H1 (cell line): ENCODE measurements at regions not wholly inside any gene's neighbourhood (a gene's known extent, or its start where the extent isn't known, plus 50 kb on each side); places are given as distances from the start of the nearest gene placed in this dataset.

Experiments used
- ASH2L ChIP-seq: fragments of 200-600, 300-600 bp; sonication (generic); IDR thresholded peaks from one replicate; pipeline ENCODE4 v1.7.1; 2017; ENCODE audit warnings: low read length
- BRCA1 ChIP-seq: IDR thresholded peaks from 2 replicates; pipeline ENCODE4 v1.6.1; 2012; ENCODE audit warnings: low read depth, low read length, improper control_type of control experiment
- RXRA ChIP-seq: IDR thresholded peaks from 2 replicates; pipeline ENCODE4 v1.6.1; 2011; ENCODE audit warnings: low read depth, mild to moderate bottlenecking, low read length, moderate library complexity; ENCODE audit not compliant: insufficient read depth
- SP2 ChIP-seq: IDR thresholded peaks from 2 replicates; pipeline ENCODE4 v1.6.1; 2012; ENCODE audit warnings: mild to moderate bottlenecking, low read length, inconsistent platforms
- TF ChIP-seq, protein P1 (sequence below): fragments of 300-600 bp; sonication (generic); IDR thresholded peaks from 2 replicates; pipeline ENCODE4 v1.7.1; 2012; ENCODE audit warnings: low read length, moderate library complexity, mild to moderate bottlenecking, inconsistent platforms; ENCODE audit not compliant: insufficient replicate concordance

DNA sequence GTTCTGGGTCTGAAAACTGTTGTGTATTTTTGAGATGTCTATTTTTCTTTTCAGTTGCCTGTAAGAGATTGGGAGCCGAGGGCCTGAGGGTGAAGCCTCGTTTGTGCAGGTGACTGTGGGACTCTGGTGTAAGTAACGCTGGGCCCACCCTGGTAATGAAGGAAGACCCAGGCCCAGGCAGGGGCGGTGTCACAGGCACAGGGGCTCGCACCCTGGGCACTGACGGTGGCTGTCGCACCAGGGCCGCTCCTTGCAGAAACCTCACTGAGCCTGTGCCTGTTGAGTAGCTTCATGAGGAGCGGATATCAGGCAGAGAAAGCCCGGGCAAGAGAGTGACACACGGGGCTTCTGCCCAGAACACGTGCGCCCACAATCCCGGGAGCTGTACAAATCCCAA lies 541.4 kb downstream of the TRIML1 start (continued):
- TF ChIP-seq, protein P1, sequence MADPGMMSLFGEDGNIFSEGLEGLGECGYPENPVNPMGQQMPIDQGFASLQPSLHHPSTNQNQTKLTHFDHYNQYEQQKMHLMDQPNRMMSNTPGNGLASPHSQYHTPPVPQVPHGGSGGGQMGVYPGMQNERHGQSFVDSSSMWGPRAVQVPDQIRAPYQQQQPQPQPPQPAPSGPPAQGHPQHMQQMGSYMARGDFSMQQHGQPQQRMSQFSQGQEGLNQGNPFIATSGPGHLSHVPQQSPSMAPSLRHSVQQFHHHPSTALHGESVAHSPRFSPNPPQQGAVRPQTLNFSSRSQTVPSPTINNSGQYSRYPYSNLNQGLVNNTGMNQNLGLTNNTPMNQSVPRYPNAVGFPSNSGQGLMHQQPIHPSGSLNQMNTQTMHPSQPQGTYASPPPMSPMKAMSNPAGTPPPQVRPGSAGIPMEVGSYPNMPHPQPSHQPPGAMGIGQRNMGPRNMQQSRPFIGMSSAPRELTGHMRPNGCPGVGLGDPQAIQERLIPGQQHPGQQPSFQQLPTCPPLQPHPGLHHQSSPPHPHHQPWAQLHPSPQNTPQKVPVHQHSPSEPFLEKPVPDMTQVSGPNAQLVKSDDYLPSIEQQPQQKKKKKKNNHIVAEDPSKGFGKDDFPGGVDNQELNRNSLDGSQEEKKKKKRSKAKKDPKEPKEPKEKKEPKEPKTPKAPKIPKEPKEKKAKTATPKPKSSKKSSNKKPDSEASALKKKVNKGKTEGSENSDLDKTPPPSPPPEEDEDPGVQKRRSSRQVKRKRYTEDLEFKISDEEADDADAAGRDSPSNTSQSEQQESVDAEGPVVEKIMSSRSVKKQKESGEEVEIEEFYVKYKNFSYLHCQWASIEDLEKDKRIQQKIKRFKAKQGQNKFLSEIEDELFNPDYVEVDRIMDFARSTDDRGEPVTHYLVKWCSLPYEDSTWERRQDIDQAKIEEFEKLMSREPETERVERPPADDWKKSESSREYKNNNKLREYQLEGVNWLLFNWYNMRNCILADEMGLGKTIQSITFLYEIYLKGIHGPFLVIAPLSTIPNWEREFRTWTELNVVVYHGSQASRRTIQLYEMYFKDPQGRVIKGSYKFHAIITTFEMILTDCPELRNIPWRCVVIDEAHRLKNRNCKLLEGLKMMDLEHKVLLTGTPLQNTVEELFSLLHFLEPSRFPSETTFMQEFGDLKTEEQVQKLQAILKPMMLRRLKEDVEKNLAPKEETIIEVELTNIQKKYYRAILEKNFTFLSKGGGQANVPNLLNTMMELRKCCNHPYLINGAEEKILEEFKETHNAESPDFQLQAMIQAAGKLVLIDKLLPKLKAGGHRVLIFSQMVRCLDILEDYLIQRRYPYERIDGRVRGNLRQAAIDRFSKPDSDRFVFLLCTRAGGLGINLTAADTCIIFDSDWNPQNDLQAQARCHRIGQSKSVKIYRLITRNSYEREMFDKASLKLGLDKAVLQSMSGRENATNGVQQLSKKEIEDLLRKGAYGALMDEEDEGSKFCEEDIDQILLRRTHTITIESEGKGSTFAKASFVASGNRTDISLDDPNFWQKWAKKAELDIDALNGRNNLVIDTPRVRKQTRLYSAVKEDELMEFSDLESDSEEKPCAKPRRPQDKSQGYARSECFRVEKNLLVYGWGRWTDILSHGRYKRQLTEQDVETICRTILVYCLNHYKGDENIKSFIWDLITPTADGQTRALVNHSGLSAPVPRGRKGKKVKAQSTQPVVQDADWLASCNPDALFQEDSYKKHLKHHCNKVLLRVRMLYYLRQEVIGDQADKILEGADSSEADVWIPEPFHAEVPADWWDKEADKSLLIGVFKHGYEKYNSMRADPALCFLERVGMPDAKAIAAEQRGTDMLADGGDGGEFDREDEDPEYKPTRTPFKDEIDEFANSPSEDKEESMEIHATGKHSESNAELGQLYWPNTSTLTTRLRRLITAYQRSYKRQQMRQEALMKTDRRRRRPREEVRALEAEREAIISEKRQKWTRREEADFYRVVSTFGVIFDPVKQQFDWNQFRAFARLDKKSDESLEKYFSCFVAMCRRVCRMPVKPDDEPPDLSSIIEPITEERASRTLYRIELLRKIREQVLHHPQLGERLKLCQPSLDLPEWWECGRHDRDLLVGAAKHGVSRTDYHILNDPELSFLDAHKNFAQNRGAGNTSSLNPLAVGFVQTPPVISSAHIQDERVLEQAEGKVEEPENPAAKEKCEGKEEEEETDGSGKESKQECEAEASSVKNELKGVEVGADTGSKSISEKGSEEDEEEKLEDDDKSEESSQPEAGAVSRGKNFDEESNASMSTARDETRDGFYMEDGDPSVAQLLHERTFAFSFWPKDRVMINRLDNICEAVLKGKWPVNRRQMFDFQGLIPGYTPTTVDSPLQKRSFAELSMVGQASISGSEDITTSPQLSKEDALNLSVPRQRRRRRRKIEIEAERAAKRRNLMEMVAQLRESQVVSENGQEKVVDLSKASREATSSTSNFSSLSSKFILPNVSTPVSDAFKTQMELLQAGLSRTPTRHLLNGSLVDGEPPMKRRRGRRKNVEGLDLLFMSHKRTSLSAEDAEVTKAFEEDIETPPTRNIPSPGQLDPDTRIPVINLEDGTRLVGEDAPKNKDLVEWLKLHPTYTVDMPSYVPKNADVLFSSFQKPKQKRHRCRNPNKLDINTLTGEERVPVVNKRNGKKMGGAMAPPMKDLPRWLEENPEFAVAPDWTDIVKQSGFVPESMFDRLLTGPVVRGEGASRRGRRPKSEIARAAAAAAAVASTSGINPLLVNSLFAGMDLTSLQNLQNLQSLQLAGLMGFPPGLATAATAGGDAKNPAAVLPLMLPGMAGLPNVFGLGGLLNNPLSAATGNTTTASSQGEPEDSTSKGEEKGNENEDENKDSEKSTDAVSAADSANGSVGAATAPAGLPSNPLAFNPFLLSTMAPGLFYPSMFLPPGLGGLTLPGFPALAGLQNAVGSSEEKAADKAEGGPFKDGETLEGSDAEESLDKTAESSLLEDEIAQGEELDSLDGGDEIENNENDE, result no peak
- TF ChIP-seq ASH2L (no peak), RXRA (no peak), SP2 (no peak), BRCA1 (no peak)
